Astrocyte of the hippocampus (primary cell): ENCODE measurements at regions not wholly inside any gene's neighbourhood (a gene's known extent, or its start where the extent isn't known, plus 50 kb on each side); places are given as distances from the start of the nearest gene placed in this dataset.
A peak's percentile ranks its signal among the peaks of the same experiment; 100 is the strongest.
"Not testable (repeated sequence)": the region's sequence is repeated elsewhere in the genome, so short reads cannot be mapped to it uniquely, and the experiment has no call there.

Experiments used
- DNase-seq: peaks from one replicate; pipeline ENCODE4 v3.0.0; 2011; ENCODE audit warnings: low read depth, low spot score

- no peak for DNase-seq
Measured at GRCh38 chr18:2164644-2165550, 406.4 kb downstream of the METTL4 start.

GRCh38 chr18:2166876-2167275 is 404.4 kb downstream of the METTL4 start:
- DNase-seq = not testable (repeated sequence)

- DNase-seq = no peak
Measured at GRCh38 chr18:2168022-2168421, 403.3 kb downstream of the METTL4 start.

GRCh38 chr18:2169656-2170055 is 401.6 kb downstream of the METTL4 start:
- no peak for DNase-seq

GRCh38 chr18:2171840-2172625 is 399.3 kb downstream of the METTL4 start:
- no peak for DNase-seq

- peak; percentile 5 for DNase-seq
Measured at GRCh38 chr18:2172881-2173280, 398.4 kb downstream of the METTL4 start.

GRCh38 chr18:2173486-2173885 is 397.8 kb downstream of the METTL4 start:
- DNase-seq = peak; percentile 91

- no peak for DNase-seq
Measured at GRCh38 chr18:2178036-2178435, 393.3 kb downstream of the METTL4 start.

GRCh38 chr18:2179498-2180183 is 391.7 kb downstream of the METTL4 start:
- DNase-seq = no peak

- DNase-seq = no peak
Measured at GRCh38 chr18:2180586-2180985, 390.7 kb downstream of the METTL4 start.

GRCh38 chr18:2183432-2183831 is 387.9 kb downstream of the METTL4 start:
- no peak for DNase-seq

- no peak for DNase-seq
Measured at GRCh38 chr18:2186967-2187366, 384.3 kb downstream of the METTL4 start.

- no peak for DNase-seq
Measured at GRCh38 chr18:2188258-2188657, 383.0 kb downstream of the METTL4 start.

GRCh38 chr18:2191180-2191790 is 380.0 kb downstream of the METTL4 start:
- DNase-seq = no peak

GRCh38 chr18:2192562-2192961 is 378.7 kb downstream of the METTL4 start:
- no peak for DNase-seq

- DNase-seq = no peak
Measured at GRCh38 chr18:2197946-2198345, 373.4 kb downstream of the METTL4 start.

GRCh38 chr18:2199060-2199459 is 372.2 kb downstream of the METTL4 start:
- DNase-seq = no peak

GRCh38 chr18:2201036-2201600 is 370.2 kb downstream of the METTL4 start:
- DNase-seq = no peak

GRCh38 chr18:2204736-2205135 is 366.6 kb downstream of the METTL4 start:
- no peak for DNase-seq

GRCh38 chr18:2207294-2207693 is 364.0 kb downstream of the METTL4 start:
- no peak for DNase-seq

- no peak for DNase-seq
Measured at GRCh38 chr18:2212598-2213205, 358.6 kb downstream of the METTL4 start.
